ENCODE measurements at regions not wholly inside any gene's neighbourhood (a gene's known extent, or its start where the extent isn't known, plus 50 kb on each side); places are given as distances from the start of the nearest gene placed in this dataset.

DNA sequence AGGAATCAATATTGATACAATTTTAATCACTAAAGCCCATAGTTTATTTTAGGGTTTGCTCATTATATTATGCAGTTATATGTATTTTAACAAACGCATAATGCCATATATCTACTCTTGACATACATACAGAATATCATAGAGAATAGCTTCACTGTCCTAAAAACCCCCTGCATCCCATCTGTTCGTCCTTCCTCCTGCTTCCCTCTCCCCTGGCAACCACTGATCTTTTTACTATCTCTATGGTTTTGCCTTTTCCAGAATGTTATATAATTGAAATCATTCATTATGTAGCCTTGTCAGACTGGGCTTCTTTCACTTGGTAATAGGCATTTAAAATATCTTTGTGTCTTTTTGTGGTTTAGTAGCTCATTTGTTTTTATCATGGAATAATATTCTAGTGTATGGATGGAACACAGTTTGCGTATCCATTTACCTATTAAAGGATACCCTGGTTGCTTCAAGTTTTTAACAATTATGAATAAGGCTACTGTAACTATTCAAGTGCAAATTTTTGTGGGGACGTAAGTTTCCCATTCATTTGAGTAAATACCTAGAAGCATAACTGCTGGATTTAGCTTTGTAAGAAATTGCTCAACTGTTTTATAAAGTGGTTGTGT lies 801.6 kb upstream of the GCFC2 start:
- 49 to 52% methylated on average over 4 of the region's 4 CpGs for WGBS, 2 donors
- ATAC-seq = no peak
- TF ChIP-seq, protein P1, sequence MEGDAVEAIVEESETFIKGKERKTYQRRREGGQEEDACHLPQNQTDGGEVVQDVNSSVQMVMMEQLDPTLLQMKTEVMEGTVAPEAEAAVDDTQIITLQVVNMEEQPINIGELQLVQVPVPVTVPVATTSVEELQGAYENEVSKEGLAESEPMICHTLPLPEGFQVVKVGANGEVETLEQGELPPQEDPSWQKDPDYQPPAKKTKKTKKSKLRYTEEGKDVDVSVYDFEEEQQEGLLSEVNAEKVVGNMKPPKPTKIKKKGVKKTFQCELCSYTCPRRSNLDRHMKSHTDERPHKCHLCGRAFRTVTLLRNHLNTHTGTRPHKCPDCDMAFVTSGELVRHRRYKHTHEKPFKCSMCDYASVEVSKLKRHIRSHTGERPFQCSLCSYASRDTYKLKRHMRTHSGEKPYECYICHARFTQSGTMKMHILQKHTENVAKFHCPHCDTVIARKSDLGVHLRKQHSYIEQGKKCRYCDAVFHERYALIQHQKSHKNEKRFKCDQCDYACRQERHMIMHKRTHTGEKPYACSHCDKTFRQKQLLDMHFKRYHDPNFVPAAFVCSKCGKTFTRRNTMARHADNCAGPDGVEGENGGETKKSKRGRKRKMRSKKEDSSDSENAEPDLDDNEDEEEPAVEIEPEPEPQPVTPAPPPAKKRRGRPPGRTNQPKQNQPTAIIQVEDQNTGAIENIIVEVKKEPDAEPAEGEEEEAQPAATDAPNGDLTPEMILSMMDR (IDR thresholded peaks at IDR 0.05) = no peak
- no peak for TF ChIP-seq POLR2A (IDR thresholded peaks at IDR 0.05)
- Histone ChIP-seq H3K9me3 (no peaks in the 10 kb centered on the region), H3K27ac (no peak overlapping the region), H3K4me1 (no peaks in the 10 kb centered on the region), H3K36me3 (replicated peaks in 1 of 2; ENCODE audit: insufficient read depth in 1 of 2, low read depth in 2 of 2) (no peaks in the 10 kb centered on the region), H3K4me3 (no peak overlapping the region), H3K27me3 (no peaks in the 10 kb centered on the region)
- intact Hi-C loops (cut with DNase I) = no loop called here
- no peak for DNase-seq

GRCh38 chr2:76506538-76506937 lies 795.8 kb upstream of the GCFC2 start:
- H3K4me1 ChIP-seq = no peaks in the 10 kb centered on the region
- no peaks in the 10 kb centered on the region for H3K27me3 ChIP-seq
- TF ChIP-seq, protein P1 (IDR thresholded peaks at IDR 0.05) = no peak
- no peak for TF ChIP-seq POLR2A (IDR thresholded peaks at IDR 0.05)
- H3K27ac ChIP-seq = no peak overlapping the region
- DNase-seq (no peak), ATAC-seq (no peak)
- H3K9me3 ChIP-seq = no peaks in the 10 kb centered on the region
- WGBS, 2 donors = 67 to 78% methylated on average over 6 of the region's 6 CpGs
- H3K36me3 ChIP-seq (replicated peaks in 1 of 2; ENCODE audit: insufficient read depth in 1 of 2, low read depth in 2 of 2) = no peaks in the 10 kb centered on the region
- H3K4me3 ChIP-seq = no peak overlapping the region
- intact Hi-C loops (cut with DNase I) = no loop called here

GRCh38 chr2:76501641-76502040 lies 790.9 kb upstream of the GCFC2 start:
- Histone ChIP-seq H3K4me1 (no peaks in the 10 kb centered on the region), H3K27me3 (no peaks in the 10 kb centered on the region), H3K36me3 (replicated peaks in 1 of 2; ENCODE audit: insufficient read depth in 1 of 2, low read depth in 2 of 2) (no peaks in the 10 kb centered on the region), H3K27ac (no peak overlapping the region), H3K4me3 (no peak overlapping the region), H3K9me3 (no peaks in the 10 kb centered on the region)
- intact Hi-C loops (cut with DNase I) = no loop called here
- 54 to 68% methylated on average over 1 of the region's 1 CpG for WGBS, 2 donors
- DNase-seq = no peak
- no peak for ATAC-seq
- TF ChIP-seq, protein P1 (IDR thresholded peaks at IDR 0.05) = no peak
- TF ChIP-seq POLR2A (IDR thresholded peaks at IDR 0.05) = no peak

GRCh38 chr2:76498360-76498759 lies 787.6 kb upstream of the GCFC2 start:
- 63 to 68% methylated on average over 2 of the region's 2 CpGs for WGBS, 2 donors
- H3K27me3 ChIP-seq = no peaks in the 10 kb centered on the region
- no peak overlapping the region for H3K4me3 ChIP-seq
- intact Hi-C loops (cut with DNase I) = no loop called here
- H3K9me3 ChIP-seq = no peaks in the 10 kb centered on the region
- H3K4me1 ChIP-seq = no peaks in the 10 kb centered on the region
- TF ChIP-seq POLR2A (IDR thresholded peaks at IDR 0.05) = no peak
- TF ChIP-seq, protein P1 (IDR thresholded peaks at IDR 0.05) = no peak
- no peak for ATAC-seq
- DNase-seq = no peak
- no peaks in the 10 kb centered on the region for H3K36me3 ChIP-seq (replicated peaks in 1 of 2; ENCODE audit: insufficient read depth in 1 of 2, low read depth in 2 of 2)
- H3K27ac ChIP-seq = no peak overlapping the region

- H3K9me3 ChIP-seq = no peaks in the 10 kb centered on the region
- TF ChIP-seq POLR2A (IDR thresholded peaks at IDR 0.05) = no peak
- TF ChIP-seq, protein P1 (IDR thresholded peaks at IDR 0.05) = no peak
- H3K27me3 ChIP-seq = no peaks in the 10 kb centered on the region
- no peaks in the 10 kb centered on the region for H3K36me3 ChIP-seq (replicated peaks in 1 of 2; ENCODE audit: insufficient read depth in 1 of 2, low read depth in 2 of 2)
- H3K4me1 ChIP-seq = no peaks in the 10 kb centered on the region
- H3K4me3 ChIP-seq = no peak overlapping the region
- H3K27ac ChIP-seq = no peak overlapping the region
- DNase-seq (no peak), ATAC-seq (no peak)
- intact Hi-C loops (cut with DNase I) = no loop called here
- WGBS, 2 donors = 40 to 51% methylated on average over 1 of the region's 1 CpG
Observed at GRCh38 chr2:76491503-76491902, 780.8 kb upstream of the GCFC2 start.
